ENCODE measurements at regions not wholly inside any gene's neighbourhood (a gene's known extent, or its start where the extent isn't known, plus 50 kb on each side); places are given as distances from the start of the nearest gene placed in this dataset.

- no peak for DNase-seq
- POLR2A ChIA-PET, result no interaction called here
Observed at GRCh38 chr2:2827046-2827636, 496.1 kb upstream of the MYT1L start.

GRCh38 chr2:2826621-2827020 is 495.5 kb upstream of the MYT1L start:
- H3K9me3 Mint-ChIP-seq, result no peaks in the 10 kb centered on the region
- no peaks in the 10 kb centered on the region for H3K27me3 Mint-ChIP-seq
- H3K4me3 Mint-ChIP-seq, result no peak overlapping the region
- intact Hi-C loops (cut with micrococcal nuclease), result no loop called here
- no peaks in the 10 kb centered on the region for H3K4me1 Mint-ChIP-seq (ENCODE audit: low read depth)
- DNase-seq, result no peak
- ChIA-PET CTCF (no interaction called here), POLR2A (no interaction called here)
- H3K27ac Mint-ChIP-seq, result no peak overlapping the region
- H3K36me3 Mint-ChIP-seq, result no peaks in the 10 kb centered on the region

More at GRCh38 chr2:2827046-2827636, 496.1 kb upstream of the MYT1L start:
- Mint-ChIP-seq H3K27me3 (no peaks in the 10 kb centered on the region), H3K9me3 (no peaks in the 10 kb centered on the region), H3K36me3 (no peaks in the 10 kb centered on the region), H3K27ac (no peak overlapping the region), H3K4me3 (no peak overlapping the region), H3K4me1 (ENCODE audit: low read depth) (no peaks in the 10 kb centered on the region)
- intact Hi-C loops (cut with micrococcal nuclease), result no loop called here
- CTCF ChIA-PET, result no interaction called here

GRCh38 chr2:2826209-2826551 is 495.1 kb upstream of the MYT1L start:
- intact Hi-C loops (cut with micrococcal nuclease), result no loop called here
- CTCF ChIA-PET, result no interaction called here
- H3K9me3 Mint-ChIP-seq, result peaks cover 4% of the 10 kb centered on the region
- DNase-seq, result no peak
- POLR2A ChIA-PET, result no interaction called here
- H3K4me3 Mint-ChIP-seq, result no peak overlapping the region
- H3K36me3 Mint-ChIP-seq, result no peaks in the 10 kb centered on the region
- H3K4me1 Mint-ChIP-seq (ENCODE audit: low read depth), result no peaks in the 10 kb centered on the region
- H3K27ac Mint-ChIP-seq, result no peak overlapping the region
- no peaks in the 10 kb centered on the region for H3K27me3 Mint-ChIP-seq

GRCh38 chr2:2825516-2826208 is 494.6 kb upstream of the MYT1L start:
- POLR2A ChIA-PET, result no interaction called here

GRCh38 chr2:2825062-2825461 is 494.0 kb upstream of the MYT1L start:
- no peak for DNase-seq
- no peaks in the 10 kb centered on the region for H3K4me1 Mint-ChIP-seq (ENCODE audit: low read depth)

More at GRCh38 chr2:2825516-2826208, 494.6 kb upstream of the MYT1L start:
- Mint-ChIP-seq H3K36me3 (no peaks in the 10 kb centered on the region), H3K9me3 (peaks cover 4% of the 10 kb centered on the region), H3K4me1 (ENCODE audit: low read depth) (no peaks in the 10 kb centered on the region), H3K4me3 (no peak overlapping the region), H3K27me3 (no peaks in the 10 kb centered on the region), H3K27ac (no peak overlapping the region)
- no peak for DNase-seq
- CTCF ChIA-PET, result no interaction called here
- intact Hi-C loops (cut with micrococcal nuclease), result no loop called here

GRCh38 chr2:2824588-2824987 is 493.5 kb upstream of the MYT1L start:
- intact Hi-C loops (cut with micrococcal nuclease), result no loop called here
- H3K9me3 Mint-ChIP-seq, result peaks cover 4% of the 10 kb centered on the region
- H3K36me3 Mint-ChIP-seq, result no peaks in the 10 kb centered on the region
- no peaks in the 10 kb centered on the region for H3K4me1 Mint-ChIP-seq (ENCODE audit: low read depth)
- CTCF ChIA-PET, result no interaction called here
- no peak overlapping the region for H3K4me3 Mint-ChIP-seq
- POLR2A ChIA-PET, result no interaction called here
- peaks cover 3% of the 10 kb centered on the region for H3K27me3 Mint-ChIP-seq
- DNase-seq, result no peak
- no peak overlapping the region for H3K27ac Mint-ChIP-seq

More at GRCh38 chr2:2825062-2825461, 494.0 kb upstream of the MYT1L start:
- Mint-ChIP-seq H3K27ac (no peak overlapping the region), H3K27me3 (peaks cover 1% of the 10 kb centered on the region), H3K4me3 (no peak overlapping the region), H3K36me3 (no peaks in the 10 kb centered on the region), H3K9me3 (peaks cover 4% of the 10 kb centered on the region)
- intact Hi-C loops (cut with micrococcal nuclease), result no loop called here
- ChIA-PET POLR2A (no interaction called here), CTCF (no interaction called here)

GRCh38 chr2:2823061-2823753 is 492.1 kb upstream of the MYT1L start:
- Mint-ChIP-seq H3K9me3 (peaks cover 4% of the 10 kb centered on the region), H3K27ac (no peak overlapping the region), H3K36me3 (no peaks in the 10 kb centered on the region), H3K4me1 (ENCODE audit: low read depth) (no peaks in the 10 kb centered on the region), H3K27me3 (peaks cover 5% of the 10 kb centered on the region), H3K4me3 (no peak overlapping the region)
- DNase-seq, result no peak
- ChIA-PET POLR2A (no interaction called here), CTCF (no interaction called here)
- intact Hi-C loops (cut with micrococcal nuclease), result no loop called here

- POLR2A ChIA-PET, result no interaction called here
Observed at GRCh38 chr2:2822143-2822542, 491.1 kb upstream of the MYT1L start.

GRCh38 chr2:2812648-2813047 is 481.6 kb upstream of the MYT1L start:
- POLR2A ChIA-PET, result no interaction called here
- CTCF ChIA-PET, result no interaction called here
- Mint-ChIP-seq H3K9me3 (peaks cover 31% of the 10 kb centered on the region), H3K27me3 (no peaks in the 10 kb centered on the region), H3K4me1 (ENCODE audit: low read depth) (no peaks in the 10 kb centered on the region), H3K27ac (no peak overlapping the region), H3K4me3 (no peak overlapping the region), H3K36me3 (peaks cover 3% of the 10 kb centered on the region)
- intact Hi-C loops (cut with micrococcal nuclease), result no loop called here
- DNase-seq, result no peak

More at GRCh38 chr2:2822143-2822542, 491.1 kb upstream of the MYT1L start:
- no peaks in the 10 kb centered on the region for H3K4me1 Mint-ChIP-seq (ENCODE audit: low read depth)
- DNase-seq, result no peak
- H3K36me3 Mint-ChIP-seq, result no peaks in the 10 kb centered on the region
- H3K27ac Mint-ChIP-seq, result no peak overlapping the region
- CTCF ChIA-PET, result no interaction called here
- H3K9me3 Mint-ChIP-seq, result peaks cover 4% of the 10 kb centered on the region
- intact Hi-C loops (cut with micrococcal nuclease), result no loop called here
- peaks cover 5% of the 10 kb centered on the region for H3K27me3 Mint-ChIP-seq
- H3K4me3 Mint-ChIP-seq, result no peak overlapping the region

- Mint-ChIP-seq H3K4me1 (ENCODE audit: low read depth) (no peaks in the 10 kb centered on the region), H3K9me3 (peaks cover 31% of the 10 kb centered on the region), H3K4me3 (no peak overlapping the region), H3K27ac (no peak overlapping the region), H3K36me3 (peaks cover 3% of the 10 kb centered on the region), H3K27me3 (no peaks in the 10 kb centered on the region)
- POLR2A ChIA-PET, result no interaction called here
- CTCF ChIA-PET, result no interaction called here
- intact Hi-C loops (cut with micrococcal nuclease), result no loop called here
- no peak for DNase-seq
Observed at GRCh38 chr2:2812117-2812516, 481.0 kb upstream of the MYT1L start.

- POLR2A ChIA-PET, result no interaction called here
- intact Hi-C loops (cut with micrococcal nuclease), result no loop called here
- H3K9me3 Mint-ChIP-seq, result peaks cover 27% of the 10 kb centered on the region
Observed at GRCh38 chr2:2810504-2810903, 479.4 kb upstream of the MYT1L start.

GRCh38 chr2:2809771-2810170 is 478.7 kb upstream of the MYT1L start:
- DNase-seq, result no peak
- no peaks in the 10 kb centered on the region for H3K27me3 Mint-ChIP-seq
- H3K9me3 Mint-ChIP-seq, result peaks cover 22% of the 10 kb centered on the region
- ChIA-PET CTCF (no interaction called here), POLR2A (no interaction called here)
- H3K27ac Mint-ChIP-seq, result no peak overlapping the region
- no peaks in the 10 kb centered on the region for H3K4me1 Mint-ChIP-seq (ENCODE audit: low read depth)
- H3K4me3 Mint-ChIP-seq, result no peak overlapping the region
- peaks cover 3% of the 10 kb centered on the region for H3K36me3 Mint-ChIP-seq
- intact Hi-C loops (cut with micrococcal nuclease), result no loop called here

More at GRCh38 chr2:2810504-2810903, 479.4 kb upstream of the MYT1L start:
- no peaks in the 10 kb centered on the region for H3K4me1 Mint-ChIP-seq (ENCODE audit: low read depth)
- H3K27ac Mint-ChIP-seq, result no peak overlapping the region
- CTCF ChIA-PET, result no interaction called here
- no peak for DNase-seq
- H3K4me3 Mint-ChIP-seq, result no peak overlapping the region
- peaks cover 3% of the 10 kb centered on the region for H3K36me3 Mint-ChIP-seq
- no peaks in the 10 kb centered on the region for H3K27me3 Mint-ChIP-seq

GRCh38 chr2:2808551-2809058 is 477.5 kb upstream of the MYT1L start:
- no peaks in the 10 kb centered on the region for H3K27me3 Mint-ChIP-seq
- H3K27ac Mint-ChIP-seq, result no peak overlapping the region
- no peaks in the 10 kb centered on the region for H3K4me1 Mint-ChIP-seq (ENCODE audit: low read depth)
- intact Hi-C loops (cut with micrococcal nuclease), result no loop called here
- no peak overlapping the region for H3K4me3 Mint-ChIP-seq
- H3K9me3 Mint-ChIP-seq, result peaks cover 10% of the 10 kb centered on the region
- DNase-seq, result no peak
- ChIA-PET POLR2A (no interaction called here), CTCF (no interaction called here)
- peaks cover 3% of the 10 kb centered on the region for H3K36me3 Mint-ChIP-seq

Data from activated CD4-positive, alpha-beta memory T cell treated with anti-CD3 and anti-CD28 coated beads for 36 hours (primary cell).